Activated gamma-delta T cell treated with anti-CD3 and anti-CD28 coated beads, Interleukin-2, amount 50 U/mL, for 16 hours (primary cell): ENCODE measurements at regions not wholly inside any gene's neighbourhood (a gene's known extent, or its start where the extent isn't known, plus 50 kb on each side); places are given as distances from the start of the nearest gene placed in this dataset.

ENCODE experiments used
- DNase-seq: peaks from one replicate; pipeline ENCODE4 v3.0.0-alpha.2; 2020; ENCODE audit warnings: low read depth

- DNase-seq = no peak
These were observed 101.2 kb upstream of the MGMT start for GRCh38 chr10:129365767-129366402.

- no peak for DNase-seq
These were observed 100.6 kb upstream of the MGMT start for GRCh38 chr10:129366450-129366849.

GRCh38 chr10:129369566-129369965 is 97.5 kb upstream of the MGMT start:
- DNase-seq = no peak

- no peak for DNase-seq
These were observed 95.5 kb upstream of the MGMT start for GRCh38 chr10:129371541-129371940.

GRCh38 chr10:129372172-129372571 is 94.9 kb upstream of the MGMT start:
- DNase-seq = no peak

GRCh38 chr10:129373231-129373630 is 93.8 kb upstream of the MGMT start:
- no peak for DNase-seq

- DNase-seq = no peak
These were observed 93.3 kb upstream of the MGMT start for GRCh38 chr10:129373718-129374117.

- no peak for DNase-seq
These were observed 91.9 kb upstream of the MGMT start for GRCh38 chr10:129375171-129375570.

- DNase-seq = no peak
These were observed 91.1 kb upstream of the MGMT start for GRCh38 chr10:129375912-129376311.

- no peak for DNase-seq
These were observed 86.8 kb upstream of the MGMT start for GRCh38 chr10:129380279-129380678.

GRCh38 chr10:129381741-129382140 is 85.3 kb upstream of the MGMT start:
- no peak for DNase-seq

- no peak for DNase-seq
These were observed 84.6 kb upstream of the MGMT start for GRCh38 chr10:129382401-129382800.

GRCh38 chr10:129383651-129384050 is 83.4 kb upstream of the MGMT start:
- no peak for DNase-seq

GRCh38 chr10:129385600-129385999 is 81.4 kb upstream of the MGMT start:
- DNase-seq = no peak

GRCh38 chr10:129386415-129387257 is 80.4 kb upstream of the MGMT start:
- no peak for DNase-seq

- DNase-seq = no peak
These were observed 79.8 kb upstream of the MGMT start for GRCh38 chr10:129387258-129387525.

GRCh38 chr10:129388435-129388834 is 78.6 kb upstream of the MGMT start:
- DNase-seq = no peak

- no peak for DNase-seq
These were observed 77.8 kb upstream of the MGMT start for GRCh38 chr10:129389194-129389593.

GRCh38 chr10:129390147-129390546 is 76.9 kb upstream of the MGMT start:
- DNase-seq = no peak

GRCh38 chr10:129390726-129391125 is 76.3 kb upstream of the MGMT start:
- no peak for DNase-seq

GRCh38 chr10:129391464-129391863 is 75.6 kb upstream of the MGMT start:
- no peak for DNase-seq

- DNase-seq = no peak
These were observed 74.2 kb upstream of the MGMT start for GRCh38 chr10:129392855-129393254.

GRCh38 chr10:129393812-129394211 is 73.2 kb upstream of the MGMT start:
- no peak for DNase-seq
